HEK293 (cell line): ENCODE measurements at regions not wholly inside any gene's neighbourhood (a gene's known extent, or its start where the extent isn't known, plus 50 kb on each side); places are given as distances from the start of the nearest gene placed in this dataset.

Experiments used
- CTCF ChIA-PET: fragments of 350-600 bp; formaldehyde crosslinking; extraction: SDS; loops from one replicate; lab custom pipeline; 2021; ENCODE audit warnings: antibody characterized with exemption; lab: Yijun Ruan, JAX
- POLR2A ChIA-PET: fragments of 300-600 bp; formaldehyde crosslinking; extraction: SDS; loops from one replicate; lab custom pipeline; 2020; ENCODE audit warnings: antibody characterized with exemption, inconsistent platforms; lab: Yijun Ruan, JAX
- H3K27ac ChIP-seq: fragments of 200-500 bp; sonication (Bioruptor generic); 2 replicates; pipeline ENCODE4 v1.5.1; 2014; ENCODE audit warnings: low read depth, low read length, control low read depth, inconsistent platforms; ENCODE audit errors: extremely low read depth
- H3K36me3 ChIP-seq, 2 experiments: fragments of 200-500 bp in 1 of 2; sonication (Bioruptor generic) in 1 of 2; 1 replicate in 1 of 2; 2 replicates in 1 of 2; pipeline ENCODE4 v1.5.1; 2014 to 2017; ENCODE audit warnings: inconsistent platforms in 2 of 2, low read length in 2 of 2; ENCODE audit not compliant: control insufficient read depth in 2 of 2, insufficient read depth in 1 of 2
- H3K4me1 ChIP-seq: fragments of 200-500 bp; sonication (Bioruptor generic); 2 replicates; pipeline ENCODE4 v1.5.1; 2014; ENCODE audit warnings: mild to moderate bottlenecking, low read length, inconsistent platforms; ENCODE audit not compliant: control insufficient read depth, insufficient read depth
- H3K4me3 ChIP-seq: 2 replicates; pipeline ENCODE4 v1.5.1; 2011; ENCODE audit warnings: low read depth, mild to moderate bottlenecking, control low read depth, low read length, moderate library complexity
- H3K9me3 ChIP-seq: fragments of 200-500 bp; sonication (Bioruptor generic); 2 replicates; pipeline ENCODE4 v1.5.1; 2014; ENCODE audit warnings: low read depth, low read length, inconsistent platforms; ENCODE audit not compliant: control insufficient read depth, insufficient read depth
- FEZF1 ChIP-seq: fragments of 450-650 bp; formaldehyde crosslinking; IDR thresholded peaks from 2 replicates; pipeline ENCODE4 v1.5.1; 2016; ENCODE audit warnings: missing biosample characterization, missing genetic modification characterization
- HOXD13 ChIP-seq: sonication (generic); formaldehyde crosslinking; IDR thresholded peaks from 2 replicates; pipeline ENCODE4 v1.8.0; 2022; ENCODE audit warnings: missing genetic modification reagents, borderline replicate concordance
- KLF10 ChIP-seq: fragments of 450-650 bp; IDR thresholded peaks from 2 replicates; pipeline ENCODE4 v1.5.1; 2018; ENCODE audit warnings: missing biosample characterization, mild to moderate bottlenecking, missing genetic modification characterization
- OVOL3 ChIP-seq: fragments of 450-650 bp; formaldehyde crosslinking; IDR thresholded peaks from 2 replicates; pipeline ENCODE4 v1.5.1; 2016; ENCODE audit warnings: missing biosample characterization, missing genetic modification characterization
- PRDM1 ChIP-seq: fragments of 450-650 bp; formaldehyde crosslinking; IDR thresholded peaks from 2 replicates; pipeline ENCODE4; 2016; ENCODE audit warnings: missing biosample characterization, missing genetic modification characterization
- SALL2 ChIP-seq: fragments of 450-650 bp; formaldehyde crosslinking; IDR thresholded peaks from 2 replicates; pipeline ENCODE4 v1.5.0; 2017; ENCODE audit warnings: missing biosample characterization, mild to moderate bottlenecking, missing genetic modification characterization, borderline replicate concordance
- SP3 ChIP-seq: fragments of 450-650 bp; formaldehyde crosslinking; IDR thresholded peaks from 2 replicates; pipeline ENCODE4 v1.5.1; 2016; ENCODE audit warnings: missing biosample characterization, missing genetic modification characterization
- SP7 ChIP-seq: fragments of 450-650 bp; formaldehyde crosslinking; IDR thresholded peaks from 2 replicates; pipeline ENCODE4 v1.5.1; 2016; ENCODE audit warnings: missing biosample characterization, missing genetic modification characterization
- WT1 ChIP-seq: fragments of 450-650 bp; formaldehyde crosslinking; IDR thresholded peaks from 2 replicates; pipeline ENCODE4 v1.5.1; 2016; ENCODE audit warnings: missing biosample characterization, missing genetic modification characterization
- YY1 ChIP-seq: fragments of 450-650 bp; formaldehyde crosslinking; IDR thresholded peaks from 2 replicates; pipeline ENCODE4 v1.5.1; 2018; ENCODE audit warnings: missing biosample characterization, missing genetic modification characterization
- ZBTB21 ChIP-seq: fragments of 450-650 bp; formaldehyde crosslinking; IDR thresholded peaks from 2 replicates; pipeline ENCODE4 v1.5.1; 2017; ENCODE audit warnings: missing biosample characterization, missing genetic modification characterization
- ZBTB49 ChIP-seq: fragments of 450-650 bp; formaldehyde crosslinking; IDR thresholded peaks from 2 replicates; pipeline ENCODE4 v1.5.1; 2016; ENCODE audit warnings: missing biosample characterization, missing genetic modification characterization, low read depth
- ZFHX2 ChIP-seq: fragments of 450-650 bp; formaldehyde crosslinking; conservative IDR thresholded peaks from 2 replicates; pipeline ENCODE4 v1.5.1; 2016; ENCODE audit warnings: missing biosample characterization, missing genetic modification characterization
- ZNF138 ChIP-seq: fragments of 450-650 bp; formaldehyde crosslinking; IDR thresholded peaks from 2 replicates; pipeline ENCODE4 v1.5.1; 2016; ENCODE audit warnings: missing biosample characterization, missing genetic modification characterization, borderline replicate concordance
- ZNF155 ChIP-seq: fragments of 450-650 bp; formaldehyde crosslinking; IDR thresholded peaks from 2 replicates; pipeline ENCODE4 v1.5.1; 2016; ENCODE audit warnings: missing biosample characterization, missing genetic modification characterization
- ZNF157 ChIP-seq: fragments of 450-650 bp; formaldehyde crosslinking; IDR thresholded peaks from 2 replicates; pipeline ENCODE4 v1.5.1; 2016; ENCODE audit warnings: missing biosample characterization, missing genetic modification characterization
- ZNF169 ChIP-seq: fragments of 450-650 bp; formaldehyde crosslinking; IDR thresholded peaks from 2 replicates; pipeline ENCODE4 v1.5.1; 2016; ENCODE audit warnings: missing biosample characterization, missing genetic modification characterization
- ZNF248 ChIP-seq: fragments of 450-650 bp; formaldehyde crosslinking; IDR thresholded peaks from 2 replicates; pipeline ENCODE4 v1.5.1; 2017; ENCODE audit warnings: missing biosample characterization, missing genetic modification characterization
- ZNF292 ChIP-seq: fragments of 450-650 bp; formaldehyde crosslinking; IDR thresholded peaks from 2 replicates; pipeline ENCODE4 v1.5.1; 2016; ENCODE audit warnings: low read depth, missing biosample characterization, missing genetic modification characterization, borderline replicate concordance
- ZNF37A ChIP-seq: fragments of 450-650 bp; IDR thresholded peaks from 2 replicates; pipeline ENCODE4 v1.5.1; 2018; ENCODE audit warnings: missing biosample characterization, missing genetic modification characterization
- ZNF394 ChIP-seq: fragments of 450-650 bp; formaldehyde crosslinking; IDR thresholded peaks from 2 replicates; pipeline ENCODE4 v1.5.1; 2016; ENCODE audit warnings: missing biosample characterization, missing genetic modification characterization, mild to moderate bottlenecking, moderate library complexity, borderline replicate concordance
- ZNF423 ChIP-seq: fragments of 450-650 bp; formaldehyde crosslinking; IDR thresholded peaks from 2 replicates; pipeline ENCODE4 v1.5.1; 2016; ENCODE audit warnings: missing biosample characterization, missing genetic modification characterization
- ZNF513 ChIP-seq: fragments of 450-650 bp; IDR thresholded peaks from 2 replicates; pipeline ENCODE4 v1.5.1; 2018; ENCODE audit warnings: missing biosample characterization, missing genetic modification characterization
- ZNF549 ChIP-seq: fragments of 450-650 bp; IDR thresholded peaks from 2 replicates; pipeline ENCODE4 v1.5.1; 2018; ENCODE audit warnings: missing biosample characterization, missing genetic modification characterization, mild to moderate bottlenecking, inconsistent platforms, moderate library complexity
- ZNF555 ChIP-seq: fragments of 450-650 bp; formaldehyde crosslinking; conservative IDR thresholded peaks from 2 replicates; pipeline ENCODE4 v1.5.1; 2017; ENCODE audit warnings: missing biosample characterization, mild to moderate bottlenecking, missing genetic modification characterization, inconsistent platforms
- ZNF707 ChIP-seq: fragments of 450-650 bp; formaldehyde crosslinking; IDR thresholded peaks from 2 replicates; pipeline ENCODE4 v1.5.1; 2016; ENCODE audit warnings: missing biosample characterization, missing genetic modification characterization
- ZNF791 ChIP-seq: fragments of 450-650 bp; formaldehyde crosslinking; IDR thresholded peaks from 2 replicates; pipeline ENCODE4 v1.5.1; 2016; ENCODE audit warnings: missing biosample characterization, missing genetic modification characterization
- ZNF792 ChIP-seq: fragments of 450-650 bp; formaldehyde crosslinking; IDR thresholded peaks from 2 replicates; pipeline ENCODE4 v1.5.1; 2016; ENCODE audit warnings: missing biosample characterization, missing genetic modification characterization
- ZNF830 ChIP-seq: fragments of 450-650 bp; IDR thresholded peaks from 2 replicates; pipeline ENCODE4 v1.5.0; 2018; ENCODE audit warnings: missing biosample characterization, missing genetic modification characterization, low read depth, mild to moderate bottlenecking, moderate library complexity
- TF ChIP-seq, protein P1 (sequence below): fragments of 450-650 bp; formaldehyde crosslinking; IDR thresholded peaks from 2 replicates; pipeline ENCODE4 v1.5.1; 2016; ENCODE audit warnings: missing biosample characterization, missing genetic modification characterization
- TF ChIP-seq, protein P2 (sequence below): fragments of 450-650 bp; formaldehyde crosslinking; IDR thresholded peaks from 2 replicates; pipeline ENCODE4 v1.5.1; 2016; ENCODE audit warnings: missing biosample characterization, missing genetic modification characterization

- TF ChIP-seq, protein P1, sequence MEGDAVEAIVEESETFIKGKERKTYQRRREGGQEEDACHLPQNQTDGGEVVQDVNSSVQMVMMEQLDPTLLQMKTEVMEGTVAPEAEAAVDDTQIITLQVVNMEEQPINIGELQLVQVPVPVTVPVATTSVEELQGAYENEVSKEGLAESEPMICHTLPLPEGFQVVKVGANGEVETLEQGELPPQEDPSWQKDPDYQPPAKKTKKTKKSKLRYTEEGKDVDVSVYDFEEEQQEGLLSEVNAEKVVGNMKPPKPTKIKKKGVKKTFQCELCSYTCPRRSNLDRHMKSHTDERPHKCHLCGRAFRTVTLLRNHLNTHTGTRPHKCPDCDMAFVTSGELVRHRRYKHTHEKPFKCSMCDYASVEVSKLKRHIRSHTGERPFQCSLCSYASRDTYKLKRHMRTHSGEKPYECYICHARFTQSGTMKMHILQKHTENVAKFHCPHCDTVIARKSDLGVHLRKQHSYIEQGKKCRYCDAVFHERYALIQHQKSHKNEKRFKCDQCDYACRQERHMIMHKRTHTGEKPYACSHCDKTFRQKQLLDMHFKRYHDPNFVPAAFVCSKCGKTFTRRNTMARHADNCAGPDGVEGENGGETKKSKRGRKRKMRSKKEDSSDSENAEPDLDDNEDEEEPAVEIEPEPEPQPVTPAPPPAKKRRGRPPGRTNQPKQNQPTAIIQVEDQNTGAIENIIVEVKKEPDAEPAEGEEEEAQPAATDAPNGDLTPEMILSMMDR (tag by site-specific recombination): no peak
- TF ChIP-seq YY1 (tag by site-specific recombination): no peak
Measured at GRCh38 chr12:74914378-74914777, 295.3 kb downstream of the KCNC2 start (continued).

DNA sequence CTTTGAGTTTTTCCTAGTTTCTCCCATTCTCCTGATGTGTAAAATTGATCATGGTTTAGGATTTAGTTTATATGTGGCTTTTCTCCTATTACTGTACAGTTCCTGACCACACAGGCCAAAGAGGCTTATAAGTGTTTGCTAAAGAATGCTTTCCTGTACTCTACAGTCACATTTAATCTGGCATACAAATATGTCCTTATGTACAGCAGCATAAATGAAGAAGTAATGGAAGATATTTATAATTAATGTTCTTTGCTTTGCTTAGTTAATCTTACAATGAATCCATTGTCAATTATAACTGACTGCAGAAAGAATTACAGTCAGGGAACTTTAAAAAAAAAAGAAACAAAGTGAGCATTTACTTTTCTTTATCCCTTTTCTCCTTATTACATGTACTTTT lies 293.9 kb downstream of the KCNC2 start:
- TF ChIP-seq ZNF248 (tag by site-specific recombination) (no peak), ZNF792 (tag by site-specific recombination) (no peak), ZNF155 (tag by site-specific recombination) (no peak), FEZF1 (tag by site-specific recombination) (no peak), ZNF791 (tag by site-specific recombination) (no peak), ZNF37A (tag by site-specific recombination) (no peak), ZNF292 (tag by site-specific recombination) (no peak), WT1 (tag by site-specific recombination) (no peak), PRDM1 (tag by site-specific recombination) (no peak), ZNF423 (tag by site-specific recombination) (no peak), ZNF707 (tag by site-specific recombination) (no peak)
- TF ChIP-seq, all 188 proteins: peak for 0
- CTCF ChIA-PET: no interaction called here
- no peaks in the 10 kb centered on the region for H3K36me3 ChIP-seq

GRCh38 chr12:74917743-74918142 lies 291.9 kb downstream of the KCNC2 start:
- Histone ChIP-seq H3K36me3 (no peaks in the 10 kb centered on the region), H3K4me3 (no peak overlapping the region), H3K4me1 (no peaks in the 10 kb centered on the region), H3K27ac (no peak overlapping the region), H3K9me3 (no peaks in the 10 kb centered on the region)
- POLR2A ChIA-PET: no interaction called here
- CTCF ChIA-PET: interaction anchor here (0.9 kb wide), 1 partner anchor 97 kb away, joined by 3 read pairs; no protein-coding TSS in a partner anchor
- TF ChIP-seq KLF10 (tag by site-specific recombination): no peak
- no peak for TF ChIP-seq OVOL3 (tag by site-specific recombination)
- no peak for TF ChIP-seq ZNF394
- no peak for TF ChIP-seq ZNF513 (tag by site-specific recombination)
- TF ChIP-seq HOXD13 (CRISPR knock-in tag): no peak
- TF ChIP-seq SP3 (tag by site-specific recombination): no peak
- TF ChIP-seq SP7 (tag by site-specific recombination): no peak
- TF ChIP-seq SALL2 (tag by site-specific recombination): no peak
- TF ChIP-seq, protein P2, sequence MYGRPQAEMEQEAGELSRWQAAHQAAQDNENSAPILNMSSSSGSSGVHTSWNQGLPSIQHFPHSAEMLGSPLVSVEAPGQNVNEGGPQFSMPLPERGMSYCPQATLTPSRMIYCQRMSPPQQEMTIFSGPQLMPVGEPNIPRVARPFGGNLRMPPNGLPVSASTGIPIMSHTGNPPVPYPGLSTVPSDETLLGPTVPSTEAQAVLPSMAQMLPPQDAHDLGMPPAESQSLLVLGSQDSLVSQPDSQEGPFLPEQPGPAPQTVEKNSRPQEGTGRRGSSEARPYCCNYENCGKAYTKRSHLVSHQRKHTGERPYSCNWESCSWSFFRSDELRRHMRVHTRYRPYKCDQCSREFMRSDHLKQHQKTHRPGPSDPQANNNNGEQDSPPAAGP (tag by site-specific recombination): no peak
- TF ChIP-seq ZBTB21: no peak
- TF ChIP-seq ZNF169 (tag by site-specific recombination): no peak
- no peak for TF ChIP-seq ZNF555
- no peak for TF ChIP-seq ZNF138 (tag by site-specific recombination)
- TF ChIP-seq ZFHX2 (tag by site-specific recombination): no peak
- no peak for TF ChIP-seq ZNF549 (tag by site-specific recombination)
- TF ChIP-seq ZNF157 (tag by site-specific recombination): no peak
- TF ChIP-seq ZBTB49 (tag by site-specific recombination): no peak
- TF ChIP-seq ZNF830 (tag by site-specific recombination): no peak

More for the DNA sequence above, 293.9 kb downstream of the KCNC2 start:
- H3K4me3 ChIP-seq: no peak overlapping the region
- H3K27ac ChIP-seq: no peak overlapping the region
- POLR2A ChIA-PET: no interaction called here
- no peaks in the 10 kb centered on the region for H3K9me3 ChIP-seq
- H3K4me1 ChIP-seq: no peaks in the 10 kb centered on the region
